GM23248 (cell line): ENCODE measurements at regions not wholly inside any gene's neighbourhood (a gene's known extent, or its start where the extent isn't known, plus 50 kb on each side); places are given as distances from the start of the nearest gene placed in this dataset.
"Not testable (repeated sequence)": the region's sequence is repeated elsewhere in the genome, so short reads cannot be mapped to it uniquely, and the experiment has no call there.

Source experiments
- DNase-seq: peaks from one replicate; pipeline ENCODE4 v3.0.0-alpha.2; 2015
- H2AFZ ChIP-seq: fragments of 200-600 bp; sonication (generic); 2 replicates; pipeline ENCODE4 v1.6.1; 2016; ENCODE audit warnings: antibody characterized with exemption
- H3F3A ChIP-seq: fragments of 200-600 bp; sonication (generic); 2 replicates; pipeline ENCODE4 v1.6.1; 2016; ENCODE audit warnings: mild to moderate bottlenecking, antibody characterized with exemption, mixed run types; ENCODE audit not compliant: insufficient read depth
- H3K27ac ChIP-seq: fragments of 200-600 bp; sonication (generic); 2 replicates; pipeline ENCODE4 v1.5.1; 2016; ENCODE audit warnings: mild to moderate bottlenecking
- H3K27me3 ChIP-seq: fragments of 200-600 bp; sonication (generic); replicated peaks from 2 replicates; pipeline ENCODE4 v1.6.1; 2016; ENCODE audit warnings: mild to moderate bottlenecking; ENCODE audit not compliant: insufficient read depth
- H3K36me3 ChIP-seq: fragments of 200-600 bp; sonication (generic); 2 replicates; pipeline ENCODE4 v1.6.1; 2016; ENCODE audit warnings: low read depth, mild to moderate bottlenecking
- H3K4me1 ChIP-seq: fragments of 200-600 bp; sonication (generic); 2 replicates; pipeline ENCODE4 v1.6.1; 2016; ENCODE audit warnings: mild to moderate bottlenecking; ENCODE audit not compliant: insufficient read depth
- H3K4me2 ChIP-seq: fragments of 200-600 bp; sonication (generic); one replicate; pipeline ENCODE4 v1.6.1; 2016; ENCODE audit warnings: mild to moderate bottlenecking; ENCODE audit not compliant: unreplicated experiment
- H3K4me3 ChIP-seq: fragments of 200-600 bp; sonication (generic); 2 replicates; pipeline ENCODE4 v1.5.1; 2016; ENCODE audit warnings: mild to moderate bottlenecking
- H3K79me2 ChIP-seq: fragments of 200-600 bp; sonication (generic); 2 replicates; pipeline ENCODE4 v1.6.1; 2016; ENCODE audit warnings: mild to moderate bottlenecking; ENCODE audit not compliant: insufficient read depth
- H3K9ac ChIP-seq: fragments of 200-600 bp; sonication (generic); 2 replicates; pipeline ENCODE4 v1.6.1; 2016; ENCODE audit warnings: mild to moderate bottlenecking
- H3K9me2 ChIP-seq: fragments of 200-600 bp; sonication (generic); 2 replicates; pipeline ENCODE4 v1.6.1; 2016; ENCODE audit warnings: mixed run types, mild to moderate bottlenecking, moderate library complexity; ENCODE audit not compliant: insufficient read depth
- H3K9me3 ChIP-seq: fragments of 200-600 bp; sonication (generic); one replicate; pipeline ENCODE4 v1.6.1; 2017; ENCODE audit warnings: low read depth
- H4K20me1 ChIP-seq: fragments of 200-600 bp; sonication (generic); 2 replicates; pipeline ENCODE4 v1.6.0; 2016; ENCODE audit not compliant: insufficient read depth
- EZH2 ChIP-seq: fragments of 200-600 bp; sonication (generic); IDR thresholded peaks from 2 replicates; pipeline ENCODE4 v1.6.1; 2018; ENCODE audit warnings: antibody characterized with exemption, mild to moderate bottlenecking; ENCODE audit not compliant: insufficient read depth, poor library complexity, severe bottlenecking
- EZH2phosphoT487 ChIP-seq: fragments of 200-600 bp; sonication (generic); IDR thresholded peaks from 2 replicates; pipeline ENCODE4 v1.6.1; 2018; ENCODE audit warnings: antibody characterized with exemption, moderate library complexity, mild to moderate bottlenecking, low read depth; ENCODE audit not compliant: insufficient read depth
- WGBS, 2 experiments: methylation state at CpG; one replicate each; pipeline ENCODE4 v1.1.6; 2015 to 2017; ENCODE audit warnings: low lambda C conversion rate in 2 of 2, low coverage in 1 of 2; ENCODE audit errors: missing lambda C conversion rate in 2 of 2; 5-methylcytosine and 5-hydroxymethylcytosine counted together
- in situ Hi-C: fragments of 300-500 bp; cut with MboI; formaldehyde crosslinking; loops from 2 replicates; pipeline ENCODE4 v1.15.0; 2020

- Histone ChIP-seq H3K4me1 (no peaks in the 10 kb centered on the region), H3K27me3 (no peaks in the 10 kb centered on the region), H2AFZ (no peak overlapping the region), H3K79me2 (no peaks in the 10 kb centered on the region), H3K27ac (no peak overlapping the region), H3K9ac (no peak overlapping the region), H3K9me3 (peaks cover 2% of the 10 kb centered on the region), H3F3A (no peaks in the 10 kb centered on the region), H3K9me2 (no peaks in the 10 kb centered on the region), H4K20me1 (no peaks in the 10 kb centered on the region), H3K4me2 (no peak overlapping the region), H3K36me3 (no peaks in the 10 kb centered on the region), H3K4me3 (no peak overlapping the region)
- no peak for DNase-seq
- TF ChIP-seq EZH2 (no peak), EZH2phosphoT487 (no peak)
- in situ Hi-C loops, result no loop called here
- WGBS, 2 experiments, result 74 to 80% methylated on average over 34 to 42 of the region's 47 CpGs
These were observed 524.8 kb upstream of the TPK1 start for GRCh38 chr7:145360511-145361100.

- H3F3A ChIP-seq, result no peaks in the 10 kb centered on the region
- no peaks in the 10 kb centered on the region for H3K9me2 ChIP-seq
- H3K4me1 ChIP-seq, result no peaks in the 10 kb centered on the region
- DNase-seq, result no peak
- H3K36me3 ChIP-seq, result no peaks in the 10 kb centered on the region
- H3K9me3 ChIP-seq, result peaks cover 5% of the 10 kb centered on the region
- H3K27me3 ChIP-seq, result no peaks in the 10 kb centered on the region
- H3K9ac ChIP-seq, result no peak overlapping the region
- no peak overlapping the region for H3K4me3 ChIP-seq
- H3K79me2 ChIP-seq, result no peaks in the 10 kb centered on the region
- H3K4me2 ChIP-seq, result no peak overlapping the region
- no peaks in the 10 kb centered on the region for H4K20me1 ChIP-seq
- no peak overlapping the region for H3K27ac ChIP-seq
- in situ Hi-C loops, result no loop called here
- 1 to 5% methylated on average over 3 of the region's 3 CpGs for WGBS, 2 experiments
- TF ChIP-seq EZH2phosphoT487 (no peak), EZH2 (no peak)
- no peak overlapping the region for H2AFZ ChIP-seq
These were observed 514.5 kb upstream of the TPK1 start for GRCh38 chr7:145350334-145350733.

GRCh38 chr7:145349452-145349851, 513.6 kb upstream of the TPK1 start:
- H3K9me3 ChIP-seq, H3K4me1 ChIP-seq, H3K9me2 ChIP-seq, H3K4me3 ChIP-seq, H3K36me3 ChIP-seq, H3K79me2 ChIP-seq, H4K20me1 ChIP-seq, H3K4me2 ChIP-seq, DNase-seq, H3K9ac ChIP-seq, H3K27me3 ChIP-seq, H3K27ac ChIP-seq, H3F3A ChIP-seq, in situ Hi-C loops, H2AFZ ChIP-seq: not testable (repeated sequence)

GRCh38 chr7:145347271-145347670, 511.4 kb upstream of the TPK1 start:
- DNase-seq, result no peak
- Histone ChIP-seq H3K27me3 (no peaks in the 10 kb centered on the region), H3K9me2 (no peaks in the 10 kb centered on the region), H3K79me2 (no peaks in the 10 kb centered on the region), H3F3A (no peaks in the 10 kb centered on the region), H2AFZ (no peak overlapping the region), H3K27ac (no peak overlapping the region), H4K20me1 (no peaks in the 10 kb centered on the region), H3K4me1 (no peaks in the 10 kb centered on the region), H3K9ac (no peak overlapping the region), H3K36me3 (no peaks in the 10 kb centered on the region), H3K4me2 (no peak overlapping the region), H3K4me3 (no peak overlapping the region), H3K9me3 (peaks cover 5% of the 10 kb centered on the region)
- TF ChIP-seq EZH2phosphoT487 (no peak), EZH2 (no peak)
- in situ Hi-C loops, result no loop called here
- WGBS, 2 experiments, result 29 to 33% methylated on average over 8 of the region's 8 CpGs

- DNase-seq, result no peak
- Histone ChIP-seq H3K9me2 (no peaks in the 10 kb centered on the region), H3K4me1 (no peaks in the 10 kb centered on the region), H2AFZ (no peak overlapping the region), H4K20me1 (no peaks in the 10 kb centered on the region), H3K4me3 (no peak overlapping the region), H3K4me2 (no peak overlapping the region), H3K36me3 (no peaks in the 10 kb centered on the region), H3K9me3 (no peaks in the 10 kb centered on the region), H3K79me2 (no peaks in the 10 kb centered on the region), H3K27ac (no peak overlapping the region), H3K9ac (no peak overlapping the region), H3K27me3 (no peaks in the 10 kb centered on the region), H3F3A (no peaks in the 10 kb centered on the region)
- WGBS, 2 experiments, result 2 to 3% methylated on average over 2 of the region's 2 CpGs
- TF ChIP-seq EZH2phosphoT487 (no peak), EZH2 (no peak)
- in situ Hi-C loops, result no loop called here
These were observed 503.5 kb upstream of the TPK1 start for GRCh38 chr7:145339319-145339718.
